Smooth muscle cell (in vitro differentiated cells): ENCODE measurements at regions not wholly inside any gene's neighbourhood (a gene's known extent, or its start where the extent isn't known, plus 50 kb on each side); places are given as distances from the start of the nearest gene placed in this dataset.

Experiments used
- DNase-seq: peaks from one replicate; lab custom pipeline; 2025; ENCODE audit not compliant: unreplicated experiment; lab: John Stamatoyannopoulos, UW
- H2AFZ ChIP-seq: fragments of 200-600 bp; sonication (generic); 2 replicates; pipeline ENCODE4 v1.6.0; 2016; ENCODE audit warnings: antibody characterized with exemption, low read depth, mild to moderate bottlenecking
- H3F3A ChIP-seq: fragments of 200-600 bp; sonication (generic); 2 replicates; pipeline ENCODE4 v1.6.0; 2017; ENCODE audit warnings: antibody characterized with exemption, low read depth
- H3K27ac ChIP-seq: fragments of 200-600 bp; sonication (generic); 2 replicates; pipeline ENCODE4 v1.5.1; 2016; ENCODE audit warnings: low read depth, mild to moderate bottlenecking
- H3K27me3 ChIP-seq: fragments of 200-600 bp; sonication (generic); 2 replicates; pipeline ENCODE4 v1.6.1; 2016; ENCODE audit warnings: low read depth, mild to moderate bottlenecking
- H3K36me3 ChIP-seq: fragments of 200-600 bp; sonication (generic); 2 replicates; pipeline ENCODE4 v1.5.1; 2016; ENCODE audit warnings: low read depth
- H3K4me1 ChIP-seq: fragments of 200-600 bp; sonication (generic); 2 replicates; pipeline ENCODE4 v1.5.1; 2016; ENCODE audit warnings: low read depth
- H3K4me2 ChIP-seq: fragments of 200-600 bp; sonication (generic); 2 replicates; pipeline ENCODE4 v1.6.0; 2016; ENCODE audit warnings: mild to moderate bottlenecking
- H3K4me3 ChIP-seq: fragments of 200-600 bp; sonication (generic); 2 replicates; pipeline ENCODE4 v1.5.1; 2016; ENCODE audit warnings: mild to moderate bottlenecking
- H3K79me2 ChIP-seq: fragments of 200-600 bp; sonication (generic); 2 replicates; pipeline ENCODE4 v1.6.0; 2016; ENCODE audit warnings: low read depth, mild to moderate bottlenecking
- H3K9ac ChIP-seq: fragments of 200-600 bp; sonication (generic); 2 replicates; pipeline ENCODE4 v1.6.0; 2016; ENCODE audit warnings: low read depth
- H3K9me3 ChIP-seq: fragments of 200-600 bp; sonication (generic); replicated peaks from 2 replicates; pipeline ENCODE4 v1.5.1; 2016; ENCODE audit warnings: low read depth
- H4K20me1 ChIP-seq: fragments of 200-600 bp; sonication (generic); 2 replicates; pipeline ENCODE4 v1.6.0; 2016; ENCODE audit warnings: low read depth
- CTCF ChIP-seq: fragments of 200-600 bp; sonication (generic); IDR thresholded peaks from 2 replicates; pipeline ENCODE4 v1.5.1; 2017; ENCODE audit warnings: borderline replicate concordance, mild to moderate bottlenecking, antibody characterized with exemption; ENCODE audit not compliant: insufficient read depth, poor library complexity, severe bottlenecking
- WGBS: methylation state at CpG from one replicate; pipeline ENCODE4 v1.1.7; 2016; ENCODE audit warnings: low lambda C conversion rate; 5-methylcytosine and 5-hydroxymethylcytosine counted together

GRCh38 chr11:87645626-87646025, 529.6 kb downstream of the RAB38 start:
- no peaks in the 10 kb centered on the region for H3F3A ChIP-seq

GRCh38 chr11:87639753-87640364, 535.4 kb downstream of the RAB38 start:
- TF ChIP-seq CTCF: no peak
- H3K9ac ChIP-seq: no peak overlapping the region
- H3K27ac ChIP-seq: no peak overlapping the region
- H4K20me1 ChIP-seq: no peaks in the 10 kb centered on the region
- H3K4me1 ChIP-seq: no peaks in the 10 kb centered on the region
- no peaks in the 10 kb centered on the region for H3F3A ChIP-seq
- H2AFZ ChIP-seq: no peak overlapping the region
- no peaks in the 10 kb centered on the region for H3K36me3 ChIP-seq
- WGBS: 67% methylated on average over 1 of the region's 1 CpG
- H3K79me2 ChIP-seq: no peaks in the 10 kb centered on the region
- H3K4me2 ChIP-seq: no peak overlapping the region
- no peaks in the 10 kb centered on the region for H3K9me3 ChIP-seq
- no peaks in the 10 kb centered on the region for H3K27me3 ChIP-seq
- no peak overlapping the region for H3K4me3 ChIP-seq
- DNase-seq: no peak

More at GRCh38 chr11:87645626-87646025, 529.6 kb downstream of the RAB38 start:
- Histone ChIP-seq H3K4me1 (no peaks in the 10 kb centered on the region), H3K79me2 (no peaks in the 10 kb centered on the region), H3K9ac (no peak overlapping the region), H3K27me3 (no peaks in the 10 kb centered on the region), H3K36me3 (no peaks in the 10 kb centered on the region), H3K27ac (no peak overlapping the region), H2AFZ (no peak overlapping the region), H3K9me3 (no peaks in the 10 kb centered on the region), H4K20me1 (no peaks in the 10 kb centered on the region), H3K4me2 (no peak overlapping the region), H3K4me3 (no peak overlapping the region)
- 86% methylated on average over 1 of the region's 1 CpG for WGBS
- DNase-seq: no peak
- no peak for TF ChIP-seq CTCF

- Histone ChIP-seq H3K9ac (no peak overlapping the region), H3K4me2 (no peak overlapping the region), H3F3A (no peaks in the 10 kb centered on the region), H3K4me3 (no peak overlapping the region), H2AFZ (no peak overlapping the region), H3K27me3 (no peaks in the 10 kb centered on the region), H3K79me2 (no peaks in the 10 kb centered on the region), H4K20me1 (no peaks in the 10 kb centered on the region), H3K27ac (no peak overlapping the region), H3K4me1 (no peaks in the 10 kb centered on the region), H3K9me3 (no peaks in the 10 kb centered on the region), H3K36me3 (no peaks in the 10 kb centered on the region)
- no peak for TF ChIP-seq CTCF
- no peak for DNase-seq
- 93% methylated on average over 5 of the region's 5 CpGs for WGBS
These were observed 540.2 kb downstream of the RAB38 start for GRCh38 chr11:87635001-87635400.

GRCh38 chr11:87634331-87634730, 540.9 kb downstream of the RAB38 start:
- DNase-seq: no peak
- Histone ChIP-seq H4K20me1 (no peaks in the 10 kb centered on the region), H3K9me3 (no peaks in the 10 kb centered on the region), H2AFZ (no peak overlapping the region), H3F3A (no peaks in the 10 kb centered on the region), H3K36me3 (no peaks in the 10 kb centered on the region), H3K79me2 (no peaks in the 10 kb centered on the region), H3K4me2 (no peak overlapping the region), H3K27ac (no peak overlapping the region), H3K9ac (no peak overlapping the region), H3K4me1 (no peaks in the 10 kb centered on the region), H3K27me3 (no peaks in the 10 kb centered on the region), H3K4me3 (no peak overlapping the region)
- no peak for TF ChIP-seq CTCF
- 68% methylated on average over 3 of the region's 3 CpGs for WGBS
